ENCODE measurements at regions not wholly inside any gene's neighbourhood (a gene's known extent, or its start where the extent isn't known, plus 50 kb on each side); places are given as distances from the start of the nearest gene placed in this dataset.

- no peaks in the 10 kb centered on the region for H3K9me3 ChIP-seq
- intact Hi-C loops (cut with DNase I), result no loop called here
- TF ChIP-seq POLR2A (IDR thresholded peaks at IDR 0.05), result no peak
- TF ChIP-seq, protein P1, sequence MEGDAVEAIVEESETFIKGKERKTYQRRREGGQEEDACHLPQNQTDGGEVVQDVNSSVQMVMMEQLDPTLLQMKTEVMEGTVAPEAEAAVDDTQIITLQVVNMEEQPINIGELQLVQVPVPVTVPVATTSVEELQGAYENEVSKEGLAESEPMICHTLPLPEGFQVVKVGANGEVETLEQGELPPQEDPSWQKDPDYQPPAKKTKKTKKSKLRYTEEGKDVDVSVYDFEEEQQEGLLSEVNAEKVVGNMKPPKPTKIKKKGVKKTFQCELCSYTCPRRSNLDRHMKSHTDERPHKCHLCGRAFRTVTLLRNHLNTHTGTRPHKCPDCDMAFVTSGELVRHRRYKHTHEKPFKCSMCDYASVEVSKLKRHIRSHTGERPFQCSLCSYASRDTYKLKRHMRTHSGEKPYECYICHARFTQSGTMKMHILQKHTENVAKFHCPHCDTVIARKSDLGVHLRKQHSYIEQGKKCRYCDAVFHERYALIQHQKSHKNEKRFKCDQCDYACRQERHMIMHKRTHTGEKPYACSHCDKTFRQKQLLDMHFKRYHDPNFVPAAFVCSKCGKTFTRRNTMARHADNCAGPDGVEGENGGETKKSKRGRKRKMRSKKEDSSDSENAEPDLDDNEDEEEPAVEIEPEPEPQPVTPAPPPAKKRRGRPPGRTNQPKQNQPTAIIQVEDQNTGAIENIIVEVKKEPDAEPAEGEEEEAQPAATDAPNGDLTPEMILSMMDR (IDR thresholded peaks at IDR 0.05), result no peak
- DNase-seq, result no peak
- no peaks in the 10 kb centered on the region for H3K36me3 ChIP-seq
- 24 to 35% methylated on average over 4 of the region's 4 CpGs for WGBS, 2 donors
- H3K27ac ChIP-seq, result no peak overlapping the region
- peaks cover 0 to 5% (median 0%) of the 10 kb centered on the region in 3 donors for H3K4me1 ChIP-seq
- H3K4me3 ChIP-seq, result no peak overlapping the region
- H3K27me3 ChIP-seq, result peaks cover 0 to 16% (median 0%) of the 10 kb centered on the region in 4 donors
Observed at GRCh38 chr2:173419506-173419905, 64.8 kb downstream of the CDCA7 start.

- Histone ChIP-seq H3K36me3 (no peaks in the 10 kb centered on the region), H3K4me1 (peaks cover 0 to 16% (median 7%) of the 10 kb centered on the region in 3 donors), H3K4me3 (no peak overlapping the region), H3K27ac (no peak overlapping the region), H3K9me3 (no peaks in the 10 kb centered on the region), H3K27me3 (peaks cover 0 to 4% (median 0%) of the 10 kb centered on the region in 4 donors)
- TF ChIP-seq, protein P1 (IDR thresholded peaks at IDR 0.05), result no peak
- TF ChIP-seq POLR2A (IDR thresholded peaks at IDR 0.05), result no peak
- intact Hi-C loops (cut with DNase I), result no loop called here
- WGBS, 2 donors, result 75 to 86% methylated on average over 2 of the region's 2 CpGs
- DNase-seq, result no peak
Observed at GRCh38 chr2:173424886-173425285, 70.2 kb downstream of the CDCA7 start.

GRCh38 chr2:173427887-173428668, 73.4 kb downstream of the CDCA7 start:
- peak overlapping the region; percentile 10 to 42 (median 31) for H3K27ac ChIP-seq
- TF ChIP-seq, protein P1 (IDR thresholded peaks at IDR 0.05), result no peak
- TF ChIP-seq POLR2A (IDR thresholded peaks at IDR 0.05), result no peak
- intact Hi-C loops (cut with DNase I), result no loop called here
- H3K9me3 ChIP-seq, result no peaks in the 10 kb centered on the region
- no peaks in the 10 kb centered on the region for H3K36me3 ChIP-seq
- DNase-seq, result no peak
- H3K4me3 ChIP-seq, result no peak overlapping the region
- WGBS, 2 donors, result 32 to 62% methylated on average over 5 to 6 of the region's 6 CpGs
- peaks cover 0 to 16% (median 7%) of the 10 kb centered on the region in 3 donors for H3K4me1 ChIP-seq
- H3K27me3 ChIP-seq, result peaks cover 0 to 6% (median 0%) of the 10 kb centered on the region in 4 donors

GRCh38 chr2:173431191-173431590, 76.5 kb downstream of the CDCA7 start:
- no peak overlapping the region for H3K4me3 ChIP-seq
- peaks cover 0 to 6% (median 0%) of the 10 kb centered on the region in 4 donors for H3K27me3 ChIP-seq
- 61 to 69% methylated on average over 5 of the region's 5 CpGs for WGBS, 2 donors
- H3K9me3 ChIP-seq, result no peaks in the 10 kb centered on the region
- no peak overlapping the region for H3K27ac ChIP-seq
- H3K4me1 ChIP-seq, result peaks cover 0 to 16% (median 7%) of the 10 kb centered on the region in 3 donors
- TF ChIP-seq POLR2A (IDR thresholded peaks at IDR 0.05), result no peak
- TF ChIP-seq, protein P1 (IDR thresholded peaks at IDR 0.05), result no peak
- no peak for DNase-seq
- no peaks in the 10 kb centered on the region for H3K36me3 ChIP-seq
- intact Hi-C loops (cut with DNase I), result no loop called here

- Histone ChIP-seq H3K27me3 (peaks cover 0 to 6% (median 0%) of the 10 kb centered on the region in 4 donors), H3K27ac (no peak overlapping the region), H3K4me1 (peaks cover 0 to 16% (median 7%) of the 10 kb centered on the region in 3 donors), H3K36me3 (no peaks in the 10 kb centered on the region), H3K9me3 (no peaks in the 10 kb centered on the region), H3K4me3 (no peak overlapping the region)
- DNase-seq, result no peak
- intact Hi-C loops (cut with DNase I), result no loop called here
- no peak for TF ChIP-seq POLR2A (IDR thresholded peaks at IDR 0.05)
- TF ChIP-seq, protein P1 (IDR thresholded peaks at IDR 0.05), result no peak
- 52 to 54% methylated on average over 7 of the region's 7 CpGs for WGBS, 2 donors
Observed at GRCh38 chr2:173432049-173432754, 77.5 kb downstream of the CDCA7 start.
